ENCODE measurements at regions not wholly inside any gene's neighbourhood (a gene's known extent, or its start where the extent isn't known, plus 50 kb on each side); places are given as distances from the start of the nearest gene placed in this dataset.

DNA sequence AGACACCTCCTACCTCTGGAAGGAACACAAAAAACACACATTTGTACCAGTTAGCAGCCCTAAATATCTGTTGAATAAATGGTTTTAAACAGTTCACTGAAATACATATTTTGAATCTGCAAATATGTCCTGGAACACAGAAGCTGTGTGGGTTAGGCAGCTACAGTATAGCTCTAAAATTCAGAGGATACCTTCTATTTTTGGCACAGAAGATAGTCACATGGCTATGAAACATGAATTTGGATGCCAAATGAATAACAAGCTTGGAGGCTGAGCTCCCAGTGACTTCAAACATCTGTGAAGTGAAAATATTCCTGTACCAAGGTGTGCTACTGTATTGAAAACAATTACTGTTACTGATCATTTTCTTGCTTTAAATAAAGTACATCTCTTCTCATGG, 391.5 kb upstream of the ADGRL2 start:
- Histone ChIP-seq H3K27me3 (ENCODE audit: control insufficient read depth in 3 of 3, insufficient read depth in 3 of 3, low read length in 3 of 3) (no peaks in the 10 kb centered on the region), H3K36me3 (ENCODE audit: control insufficient read depth in 3 of 3, insufficient read depth in 3 of 3, low read length in 3 of 3) (no peaks in the 10 kb centered on the region), H3K9ac (ENCODE audit: low read depth in 1 of 3, low read length in 3 of 3) (no peak overlapping the region)

GRCh38 chr1:81408419-81408818, 392.3 kb upstream of the ADGRL2 start:
- Histone ChIP-seq H3K36me3 (ENCODE audit: control insufficient read depth in 3 of 3, insufficient read depth in 3 of 3, low read length in 3 of 3) (no peaks in the 10 kb centered on the region), H3K27me3 (ENCODE audit: control insufficient read depth in 3 of 3, insufficient read depth in 3 of 3, low read length in 3 of 3) (no peaks in the 10 kb centered on the region), H3K27ac (ENCODE audit: low read depth, low read length) (no peak overlapping the region), H3K9ac (ENCODE audit: low read depth in 1 of 3, low read length in 3 of 3) (no peak overlapping the region), H3K9me3 (ENCODE audit: control insufficient read depth in 3 of 3, low read length in 3 of 3) (no peaks in the 10 kb centered on the region), H3K4me1 (ENCODE audit: control insufficient read depth in 3 of 3, insufficient read depth in 3 of 3, low read length in 3 of 3) (no peaks in the 10 kb centered on the region), H3K4me3 (ENCODE audit: low read length in 3 of 3) (no peak overlapping the region)

More for the DNA sequence above, 391.5 kb upstream of the ADGRL2 start:
- Histone ChIP-seq H3K9me3 (ENCODE audit: control insufficient read depth in 3 of 3, low read length in 3 of 3) (no peaks in the 10 kb centered on the region), H3K27ac (ENCODE audit: low read depth, low read length) (no peak overlapping the region), H3K4me3 (ENCODE audit: low read length in 3 of 3) (no peak overlapping the region), H3K4me1 (ENCODE audit: control insufficient read depth in 3 of 3, insufficient read depth in 3 of 3, low read length in 3 of 3) (no peaks in the 10 kb centered on the region)

DNA sequence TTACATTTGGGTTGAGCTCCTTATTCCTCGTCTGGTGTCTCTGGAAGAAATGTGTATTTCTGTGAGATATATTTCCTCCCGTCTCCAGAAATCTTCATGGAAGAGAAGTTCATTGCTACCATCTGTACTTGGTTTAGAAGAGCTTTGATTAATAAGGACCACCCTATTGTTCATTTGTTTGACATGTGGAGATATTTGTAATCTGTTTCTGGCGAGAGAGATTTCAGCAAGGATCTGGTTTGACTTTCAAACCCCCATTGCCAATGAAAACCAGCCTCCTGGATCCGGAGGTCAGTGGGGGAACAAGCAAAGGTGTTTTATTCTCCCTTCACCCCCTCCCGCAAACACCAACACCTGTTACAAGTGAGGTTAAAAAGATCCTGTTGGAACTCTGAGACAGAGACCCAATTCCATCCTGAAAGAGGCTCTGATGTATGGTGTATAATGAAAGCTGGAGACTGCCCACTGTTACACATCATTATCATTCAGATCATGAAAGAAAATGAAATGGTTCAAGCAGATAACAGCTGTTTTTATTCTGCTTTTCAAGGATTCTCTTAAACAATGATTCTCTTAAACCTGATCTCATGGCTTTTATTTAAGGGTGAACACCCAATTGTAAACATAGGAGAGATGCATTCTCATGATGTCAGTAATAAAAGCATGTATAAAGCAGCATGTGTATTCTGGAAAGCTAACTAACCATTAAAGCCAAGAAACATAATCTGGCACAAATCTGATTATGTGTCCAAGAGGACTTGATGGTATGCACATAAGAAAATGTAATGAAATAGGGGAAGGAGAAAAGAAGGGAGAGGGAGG, 393.5 kb upstream of the ADGRL2 start:
- H3K27ac ChIP-seq (ENCODE audit: low read depth, low read length) = no peak overlapping the region

DNA sequence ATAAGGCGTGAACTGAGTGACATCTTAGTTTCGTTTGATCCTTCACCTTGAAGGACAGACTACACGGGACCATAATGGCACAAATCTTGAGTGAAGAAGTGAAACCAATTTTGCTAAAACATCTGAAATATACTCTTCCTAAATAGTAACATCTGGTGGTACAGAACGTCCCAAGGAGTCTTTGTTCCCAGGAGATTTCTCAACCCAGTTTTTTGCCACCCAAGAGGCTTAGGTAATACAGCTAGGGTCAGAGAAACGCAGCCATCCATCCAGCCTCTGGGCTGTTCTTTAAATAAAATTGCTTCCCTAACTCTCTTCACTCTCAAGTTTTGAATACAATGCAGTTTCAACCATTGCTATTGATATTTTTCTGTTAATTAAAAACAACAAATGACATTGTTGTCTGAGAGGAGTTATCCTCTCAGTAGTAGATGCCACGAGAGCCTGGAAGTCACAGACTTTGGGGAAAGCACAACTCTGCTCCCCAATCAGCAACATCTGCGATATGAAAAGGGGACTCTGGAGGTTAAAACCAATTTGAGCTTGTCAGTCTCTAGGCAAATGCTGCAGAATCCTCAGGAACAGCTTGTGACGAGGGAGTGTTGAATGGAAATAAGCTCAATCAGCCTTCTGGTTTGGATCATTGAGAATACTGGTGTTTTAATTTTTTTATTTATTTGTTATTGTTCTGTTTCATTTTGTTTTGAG, 394.3 kb upstream of the ADGRL2 start:
- no peak overlapping the region for H3K9ac ChIP-seq (ENCODE audit: low read depth in 1 of 3, low read length in 3 of 3)
- no peak overlapping the region for H3K4me3 ChIP-seq (ENCODE audit: low read length in 3 of 3)
- no peak overlapping the region for H3K27ac ChIP-seq (ENCODE audit: low read depth, low read length)
- no peaks in the 10 kb centered on the region for H3K9me3 ChIP-seq (ENCODE audit: control insufficient read depth in 3 of 3, low read length in 3 of 3)
- H3K4me1 ChIP-seq (ENCODE audit: control insufficient read depth in 3 of 3, insufficient read depth in 3 of 3, low read length in 3 of 3) = no peaks in the 10 kb centered on the region
- no peaks in the 10 kb centered on the region for H3K27me3 ChIP-seq (ENCODE audit: control insufficient read depth in 3 of 3, insufficient read depth in 3 of 3, low read length in 3 of 3)
- no peaks in the 10 kb centered on the region for H3K36me3 ChIP-seq (ENCODE audit: control insufficient read depth in 3 of 3, insufficient read depth in 3 of 3, low read length in 3 of 3)

More for the DNA sequence above, 393.5 kb upstream of the ADGRL2 start:
- Histone ChIP-seq H3K36me3 (ENCODE audit: control insufficient read depth in 3 of 3, insufficient read depth in 3 of 3, low read length in 3 of 3) (no peaks in the 10 kb centered on the region), H3K27me3 (ENCODE audit: control insufficient read depth in 3 of 3, insufficient read depth in 3 of 3, low read length in 3 of 3) (no peaks in the 10 kb centered on the region), H3K4me3 (ENCODE audit: low read length in 3 of 3) (no peak overlapping the region), H3K4me1 (ENCODE audit: control insufficient read depth in 3 of 3, insufficient read depth in 3 of 3, low read length in 3 of 3) (no peaks in the 10 kb centered on the region), H3K9me3 (ENCODE audit: control insufficient read depth in 3 of 3, low read length in 3 of 3) (no peaks in the 10 kb centered on the region), H3K9ac (ENCODE audit: low read depth in 1 of 3, low read length in 3 of 3) (no peak overlapping the region)

DNA sequence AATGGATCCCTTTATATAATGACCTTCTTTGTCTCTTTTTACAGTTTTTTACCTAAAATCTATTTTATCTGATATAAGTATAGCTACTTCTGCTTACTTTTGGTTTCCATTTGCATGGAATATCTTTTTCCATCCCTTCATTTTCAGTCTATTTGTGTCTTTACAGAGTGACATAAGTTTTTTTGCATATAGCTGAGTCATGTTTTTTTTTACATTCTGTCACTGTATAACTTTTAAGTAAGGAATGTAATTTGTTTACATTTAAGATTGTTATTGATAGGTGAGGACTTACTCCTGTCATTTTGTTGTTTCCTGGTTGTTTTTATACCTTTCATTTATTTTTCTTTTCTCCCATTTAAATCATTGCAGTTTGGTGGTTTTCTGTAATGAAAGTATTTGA, 402.7 kb upstream of the ADGRL2 start:
- Histone ChIP-seq H3K36me3 (ENCODE audit: control insufficient read depth in 3 of 3, insufficient read depth in 3 of 3, low read length in 3 of 3) (no peaks in the 10 kb centered on the region), H3K9me3 (ENCODE audit: control insufficient read depth in 3 of 3, low read length in 3 of 3) (peaks cover 0 to 3% (median 0%) of the 10 kb centered on the region in 3 donors), H3K27ac (ENCODE audit: low read depth, low read length) (no peak overlapping the region), H3K4me3 (ENCODE audit: low read length in 3 of 3) (no peak overlapping the region), H3K9ac (ENCODE audit: low read depth in 1 of 3, low read length in 3 of 3) (no peak overlapping the region), H3K27me3 (ENCODE audit: control insufficient read depth in 3 of 3, insufficient read depth in 3 of 3, low read length in 3 of 3) (no peaks in the 10 kb centered on the region), H3K4me1 (ENCODE audit: control insufficient read depth in 3 of 3, insufficient read depth in 3 of 3, low read length in 3 of 3) (no peaks in the 10 kb centered on the region)

DNA sequence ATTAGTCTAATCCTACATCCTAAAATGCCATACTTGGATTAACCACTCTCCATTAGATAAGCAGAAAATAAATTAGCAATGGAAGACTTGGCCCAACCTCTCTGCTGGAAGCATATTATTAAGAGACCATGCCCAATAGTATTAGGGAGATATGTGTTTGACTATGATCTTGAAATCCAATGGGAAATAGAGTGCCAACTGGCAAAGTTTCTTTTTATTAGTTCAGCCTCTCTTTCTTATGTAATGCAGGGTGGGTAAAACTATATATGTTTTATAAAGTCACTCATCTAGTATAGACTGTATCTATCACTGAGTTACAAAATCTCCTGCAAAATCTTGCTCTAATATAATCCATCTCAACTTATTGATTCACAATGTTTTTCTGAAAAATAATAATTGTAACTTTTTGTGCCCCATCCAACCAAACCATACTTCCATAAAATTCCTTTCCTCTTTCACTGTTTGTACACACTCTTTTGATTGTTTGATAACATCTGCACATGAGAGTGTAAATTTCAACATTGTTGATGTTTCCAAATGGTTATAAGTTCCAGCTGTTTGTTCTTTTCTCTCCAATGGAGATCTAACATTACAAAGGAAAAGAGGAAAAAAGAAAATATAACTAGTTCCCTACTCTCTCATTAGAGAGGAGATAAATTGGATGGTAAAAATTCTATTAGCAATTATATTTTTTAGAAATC, 408.1 kb upstream of the ADGRL2 start:
- no peaks in the 10 kb centered on the region for H3K36me3 ChIP-seq (ENCODE audit: control insufficient read depth in 3 of 3, insufficient read depth in 3 of 3, low read length in 3 of 3)
- H3K27me3 ChIP-seq (ENCODE audit: control insufficient read depth in 3 of 3, insufficient read depth in 3 of 3, low read length in 3 of 3) = no peaks in the 10 kb centered on the region
- no peak overlapping the region for H3K4me3 ChIP-seq (ENCODE audit: low read length in 3 of 3)
- H3K9ac ChIP-seq (ENCODE audit: low read depth in 1 of 3, low read length in 3 of 3) = no peak overlapping the region
- H3K4me1 ChIP-seq (ENCODE audit: control insufficient read depth in 3 of 3, insufficient read depth in 3 of 3, low read length in 3 of 3) = no peaks in the 10 kb centered on the region
- H3K9me3 ChIP-seq (ENCODE audit: control insufficient read depth in 3 of 3, low read length in 3 of 3) = peaks cover 0 to 2% (median 0%) of the 10 kb centered on the region in 3 donors
- H3K27ac ChIP-seq (ENCODE audit: low read depth, low read length) = no peak overlapping the region

DNA sequence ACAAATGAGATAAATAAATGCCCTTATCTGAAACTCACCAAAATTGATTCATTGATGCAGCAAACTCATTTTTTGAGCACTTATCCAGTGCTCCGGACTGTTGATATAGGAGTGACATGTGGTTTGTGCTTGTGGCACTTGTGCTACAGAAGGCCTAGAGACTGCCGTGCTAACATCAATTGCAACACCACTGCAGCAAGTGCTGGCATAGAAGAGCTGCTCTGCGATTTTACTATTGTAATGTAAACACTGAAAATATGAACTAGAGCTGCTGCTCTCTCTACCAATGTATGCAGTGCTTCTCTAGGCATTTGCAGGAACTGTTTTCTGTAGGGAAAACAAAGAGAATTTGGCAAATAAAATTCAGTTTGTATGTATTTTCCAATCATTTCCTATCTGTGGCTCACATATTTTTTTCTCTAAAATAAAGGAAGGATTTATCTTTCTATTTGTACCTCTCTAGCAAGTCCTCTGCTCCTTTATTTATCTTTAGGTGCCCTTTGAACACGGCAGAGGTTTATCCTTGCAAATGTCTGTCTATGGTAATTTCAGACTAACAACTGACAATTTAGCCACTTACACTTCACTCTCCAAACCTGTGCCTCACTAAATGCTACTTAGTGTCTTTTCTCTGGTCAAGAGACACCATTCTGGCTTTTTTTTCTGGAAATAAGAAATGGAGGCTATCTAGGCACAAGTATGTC, 409.5 kb upstream of the ADGRL2 start:
- no peak overlapping the region for H3K27ac ChIP-seq (ENCODE audit: low read depth, low read length)
- H3K36me3 ChIP-seq (ENCODE audit: control insufficient read depth in 3 of 3, insufficient read depth in 3 of 3, low read length in 3 of 3) = no peaks in the 10 kb centered on the region
- H3K27me3 ChIP-seq (ENCODE audit: control insufficient read depth in 3 of 3, insufficient read depth in 3 of 3, low read length in 3 of 3) = no peaks in the 10 kb centered on the region
- H3K4me3 ChIP-seq (ENCODE audit: low read length in 3 of 3) = no peak overlapping the region
- H3K4me1 ChIP-seq (ENCODE audit: control insufficient read depth in 3 of 3, insufficient read depth in 3 of 3, low read length in 3 of 3) = no peaks in the 10 kb centered on the region
- no peak overlapping the region for H3K9ac ChIP-seq (ENCODE audit: low read depth in 1 of 3, low read length in 3 of 3)
- H3K9me3 ChIP-seq (ENCODE audit: control insufficient read depth in 3 of 3, low read length in 3 of 3) = peaks cover 0 to 2% (median 0%) of the 10 kb centered on the region in 3 donors

DNA sequence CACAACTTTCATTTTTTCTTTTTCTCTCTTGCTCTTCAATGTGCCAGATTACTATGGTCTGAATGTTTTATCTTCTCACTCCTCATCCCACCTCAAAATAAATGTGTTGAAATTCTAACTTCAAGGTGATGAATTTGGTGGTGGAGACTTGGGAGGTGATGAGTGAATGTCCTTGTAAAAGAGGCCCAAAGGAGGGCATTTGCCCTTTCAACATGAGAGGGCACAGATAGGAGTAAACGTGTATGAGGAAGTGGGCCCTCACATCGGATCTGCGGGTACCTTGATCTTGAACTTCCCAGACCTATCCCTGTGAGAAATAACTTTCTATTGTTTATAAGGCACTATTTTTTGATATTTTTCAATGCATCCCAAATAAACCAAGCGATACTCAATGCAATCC, 412.3 kb upstream of the ADGRL2 start:
- H3K27ac ChIP-seq (ENCODE audit: low read depth, low read length) = no peak overlapping the region
- H3K27me3 ChIP-seq (ENCODE audit: control insufficient read depth in 3 of 3, insufficient read depth in 3 of 3, low read length in 3 of 3) = no peaks in the 10 kb centered on the region
- no peak overlapping the region for H3K4me3 ChIP-seq (ENCODE audit: low read length in 3 of 3)
- H3K9ac ChIP-seq (ENCODE audit: low read depth in 1 of 3, low read length in 3 of 3) = no peak overlapping the region
- H3K4me1 ChIP-seq (ENCODE audit: control insufficient read depth in 3 of 3, insufficient read depth in 3 of 3, low read length in 3 of 3) = no peaks in the 10 kb centered on the region
- H3K36me3 ChIP-seq (ENCODE audit: control insufficient read depth in 3 of 3, insufficient read depth in 3 of 3, low read length in 3 of 3) = no peaks in the 10 kb centered on the region
- peaks cover 0 to 2% (median 0%) of the 10 kb centered on the region in 3 donors for H3K9me3 ChIP-seq (ENCODE audit: control insufficient read depth in 3 of 3, low read length in 3 of 3)

DNA sequence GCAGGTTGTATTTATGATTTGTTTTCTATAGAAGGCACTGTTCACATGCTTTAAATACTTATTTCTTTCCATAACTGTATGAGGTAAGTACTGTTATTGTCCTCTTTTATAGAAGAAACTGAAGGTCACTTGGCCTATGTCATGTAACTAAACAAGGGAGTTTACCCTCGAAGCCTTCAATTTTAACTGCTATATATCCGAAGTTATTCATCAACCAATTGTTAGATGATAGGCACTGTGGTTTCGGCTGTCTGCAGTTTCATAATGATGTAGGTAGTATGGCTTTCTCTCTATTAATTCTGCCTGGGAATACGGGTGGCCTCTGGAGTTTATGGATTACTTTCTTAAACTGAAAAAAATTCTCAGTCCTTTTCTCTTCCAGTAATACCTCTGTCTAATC, 413.3 kb upstream of the ADGRL2 start:
- H3K36me3 ChIP-seq (ENCODE audit: control insufficient read depth in 3 of 3, insufficient read depth in 3 of 3, low read length in 3 of 3) = no peaks in the 10 kb centered on the region
- peaks cover 0 to 2% (median 0%) of the 10 kb centered on the region in 3 donors for H3K9me3 ChIP-seq (ENCODE audit: control insufficient read depth in 3 of 3, low read length in 3 of 3)
- no peaks in the 10 kb centered on the region for H3K4me1 ChIP-seq (ENCODE audit: control insufficient read depth in 3 of 3, insufficient read depth in 3 of 3, low read length in 3 of 3)
- no peaks in the 10 kb centered on the region for H3K27me3 ChIP-seq (ENCODE audit: control insufficient read depth in 3 of 3, insufficient read depth in 3 of 3, low read length in 3 of 3)
- H3K27ac ChIP-seq (ENCODE audit: low read depth, low read length) = no peak overlapping the region
- H3K9ac ChIP-seq (ENCODE audit: low read depth in 1 of 3, low read length in 3 of 3) = no peak overlapping the region
- H3K4me3 ChIP-seq (ENCODE audit: low read length in 3 of 3) = no peak overlapping the region
